Activated T-cell treated with anti-CD3 and anti-CD28 coated beads for 24 hours (primary cell): ENCODE measurements at regions not wholly inside any gene's neighbourhood (a gene's known extent, or its start where the extent isn't known, plus 50 kb on each side); places are given as distances from the start of the nearest gene placed in this dataset.
A peak's percentile ranks its signal among the peaks of the same experiment; 100 is the strongest.
"Not testable (repeated sequence)": the region's sequence is repeated elsewhere in the genome, so short reads cannot be mapped to it uniquely, and the experiment has no call there.

Experiments
- DNase-seq: peaks from one replicate; pipeline ENCODE4 v3.0.0-alpha.2; 2020; ENCODE audit warnings: low read depth

GRCh38 chr4:99763635-99764101 is 53.0 kb upstream of the DAPP1 start:
- peak; percentile 16 for DNase-seq

GRCh38 chr4:99762728-99763127 is 53.9 kb upstream of the DAPP1 start:
- no peak for DNase-seq

GRCh38 chr4:99759988-99760387 is 56.6 kb upstream of the DAPP1 start:
- no peak for DNase-seq

- no peak for DNase-seq
These were observed 57.2 kb upstream of the DAPP1 start for GRCh38 chr4:99759346-99759984.

GRCh38 chr4:99755223-99755944 is 61.2 kb upstream of the DAPP1 start:
- no peak for DNase-seq

GRCh38 chr4:99754756-99755155 is 61.9 kb upstream of the DAPP1 start:
- DNase-seq: no peak

GRCh38 chr4:99753931-99754330 is 62.7 kb upstream of the DAPP1 start:
- no peak for DNase-seq

GRCh38 chr4:99749445-99750391 is 66.9 kb upstream of the DAPP1 start:
- no peak for DNase-seq

- DNase-seq: no peak
These were observed 70.2 kb upstream of the DAPP1 start for GRCh38 chr4:99746443-99746842.

- no peak for DNase-seq
These were observed 79.2 kb upstream of the C4orf54 start for GRCh38 chr4:99736846-99737245.

- DNase-seq: no peak
These were observed 78.2 kb upstream of the C4orf54 start for GRCh38 chr4:99735822-99736221.

GRCh38 chr4:99734583-99735322 is 77.1 kb upstream of the C4orf54 start:
- DNase-seq: no peak

GRCh38 chr4:99733455-99733854 is 75.8 kb upstream of the C4orf54 start:
- DNase-seq: not testable (repeated sequence)

- no peak for DNase-seq
These were observed 71.6 kb upstream of the C4orf54 start for GRCh38 chr4:99729186-99729585.

GRCh38 chr4:99724067-99724466 is 66.4 kb upstream of the C4orf54 start:
- DNase-seq: no peak

- DNase-seq: peak; percentile 6
These were observed 66.0 kb upstream of the C4orf54 start for GRCh38 chr4:99723612-99724011.

GRCh38 chr4:99722725-99723124 is 65.1 kb upstream of the C4orf54 start:
- DNase-seq: no peak

GRCh38 chr4:99722006-99722405 is 64.4 kb upstream of the C4orf54 start:
- DNase-seq: no peak

GRCh38 chr4:99720206-99720605 is 62.6 kb upstream of the C4orf54 start:
- DNase-seq: no peak

- DNase-seq: no peak
These were observed 59.4 kb upstream of the C4orf54 start for GRCh38 chr4:99716996-99717395.

GRCh38 chr4:99715286-99715685 is 57.7 kb upstream of the C4orf54 start:
- no peak for DNase-seq

GRCh38 chr4:99714179-99714578 is 56.6 kb upstream of the C4orf54 start:
- no peak for DNase-seq
